GM18511 (cell line): ENCODE measurements at regions not wholly inside any gene's neighbourhood (a gene's known extent, or its start where the extent isn't known, plus 50 kb on each side); places are given as distances from the start of the nearest gene placed in this dataset.

ENCODE experiments used
- ATAC-seq: cut with Tn5 transposase; IDR thresholded peaks from one replicate; pipeline ENCODE4 v1.9.1; 2021; ENCODE audit warnings: mild to moderate bottlenecking, moderate library complexity; ENCODE audit not compliant: unreplicated experiment

- ATAC-seq = no peak
Measured at GRCh38 chr1:177848577-177848976, 121.3 kb downstream of the SEC16B start.

- no peak for ATAC-seq
Measured at GRCh38 chr1:177847843-177848242, 122.0 kb downstream of the SEC16B start.

GRCh38 chr1:177838907-177839485, 130.9 kb downstream of the SEC16B start:
- ATAC-seq = no peak

DNA sequence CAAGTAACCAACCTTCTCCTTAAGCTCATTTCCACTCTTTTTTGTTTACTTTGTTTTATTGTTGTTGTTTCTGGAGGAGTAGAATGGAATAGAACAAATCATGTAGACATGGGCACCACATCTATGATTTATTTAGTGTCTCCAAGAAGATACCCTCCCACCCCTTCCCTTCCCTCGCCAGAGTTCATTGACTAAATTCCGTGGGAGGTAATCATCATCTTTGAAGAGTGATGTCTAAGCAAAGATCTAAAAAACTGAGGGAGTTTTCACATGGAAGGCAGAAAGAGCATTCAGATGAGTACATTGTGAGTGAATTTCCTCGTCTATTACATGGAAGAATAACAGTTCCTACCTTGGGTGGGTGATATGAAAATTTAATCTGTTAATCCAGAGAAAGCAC, 136.2 kb downstream of the SEC16B start:
- no peak for ATAC-seq

- ATAC-seq = no peak
Measured at GRCh38 chr1:177830531-177831135, 139.2 kb downstream of the SEC16B start.

DNA sequence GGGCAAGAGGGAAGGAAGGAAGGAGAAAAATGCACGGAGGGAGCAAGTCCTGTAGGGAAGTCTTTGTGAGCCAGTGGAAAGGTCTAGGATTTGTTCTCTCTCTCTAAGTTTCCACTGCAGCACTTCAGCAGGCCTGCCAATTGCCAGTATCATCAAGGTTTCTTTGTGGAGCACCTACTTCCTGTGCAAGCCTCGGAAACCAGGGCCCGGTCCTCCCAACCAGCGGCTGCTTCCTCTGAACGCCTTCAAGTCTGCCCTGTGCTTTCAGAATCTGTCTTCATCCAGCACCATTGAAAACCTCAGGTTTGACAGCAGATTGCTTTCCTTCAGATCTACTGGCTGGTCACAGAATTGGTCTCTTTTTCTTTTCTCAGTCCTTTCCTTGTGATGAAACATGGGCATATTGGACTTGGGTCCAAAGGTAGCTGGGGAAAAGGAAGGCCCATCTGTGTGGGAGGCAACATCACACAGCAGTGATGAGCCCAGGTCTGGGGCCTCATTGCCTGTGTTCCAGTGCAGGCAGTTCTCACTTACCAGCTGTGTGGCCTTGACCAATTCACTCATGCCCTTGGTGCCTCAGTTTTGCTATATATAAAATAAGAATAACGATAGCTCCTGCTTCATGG, 144.5 kb downstream of the SEC16B start:
- ATAC-seq = peak; percentile 73

- peak; percentile 53 for ATAC-seq
Measured at GRCh38 chr1:177824508-177824982, 145.3 kb downstream of the SEC16B start.

- no peak for ATAC-seq
Measured at GRCh38 chr1:177820213-177820612, 149.6 kb downstream of the SEC16B start.

- peak; percentile 98 for ATAC-seq
Measured at GRCh38 chr1:177817937-177818875, 151.7 kb downstream of the SEC16B start.

GRCh38 chr1:177812650-177813049, 157.2 kb downstream of the SEC16B start:
- ATAC-seq = no peak

- ATAC-seq = no peak
Measured at GRCh38 chr1:177812144-177812543, 157.7 kb downstream of the SEC16B start.

DNA sequence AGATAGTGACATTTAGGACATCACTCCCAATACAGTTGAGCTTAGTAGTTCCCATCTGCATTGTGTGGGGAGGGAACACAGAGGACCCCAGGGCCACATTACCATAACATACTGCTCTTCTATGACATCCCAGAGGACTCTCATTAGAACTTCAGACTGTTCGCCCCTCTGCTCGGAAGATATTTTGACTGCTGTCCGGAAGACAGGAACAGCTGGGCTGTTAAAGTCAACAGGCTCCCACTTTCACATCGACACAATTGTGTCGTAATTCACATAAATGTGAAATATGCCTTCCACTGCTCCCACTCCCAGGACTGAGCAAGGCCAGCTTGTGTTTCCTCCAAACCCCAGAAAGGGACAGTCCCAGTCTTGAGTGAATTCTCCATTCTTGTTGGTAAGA, 158.4 kb downstream of the SEC16B start:
- no peak for ATAC-seq

- ATAC-seq = peak; percentile 97
Measured at GRCh38 chr1:177809819-177810218, 160.0 kb downstream of the SEC16B start.

DNA sequence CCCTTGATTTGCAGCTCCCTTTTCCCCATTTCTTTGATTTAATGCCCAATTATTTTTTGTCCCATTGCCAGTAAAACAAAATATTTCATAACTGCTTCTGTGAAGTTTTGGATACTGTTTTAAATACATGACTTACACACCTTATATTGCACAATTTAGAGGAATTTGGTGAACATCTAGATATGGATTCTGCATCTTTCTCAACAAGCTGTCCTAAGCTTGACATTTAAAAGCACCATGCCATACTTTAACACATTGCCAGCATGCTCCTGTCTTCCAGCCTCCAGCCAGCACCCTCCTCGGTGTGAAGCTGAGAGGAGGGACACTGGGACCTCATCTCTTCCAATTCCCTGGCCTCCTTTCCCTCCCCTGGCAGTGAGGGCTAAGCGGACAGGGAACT, 167.6 kb downstream of the SEC16B start:
- no peak for ATAC-seq

- ATAC-seq = no peak
Measured at GRCh38 chr1:177801790-177802189, 168.1 kb downstream of the SEC16B start.

GRCh38 chr1:177800400-177801088, 169.3 kb downstream of the SEC16B start:
- peak; percentile 77 for ATAC-seq

DNA sequence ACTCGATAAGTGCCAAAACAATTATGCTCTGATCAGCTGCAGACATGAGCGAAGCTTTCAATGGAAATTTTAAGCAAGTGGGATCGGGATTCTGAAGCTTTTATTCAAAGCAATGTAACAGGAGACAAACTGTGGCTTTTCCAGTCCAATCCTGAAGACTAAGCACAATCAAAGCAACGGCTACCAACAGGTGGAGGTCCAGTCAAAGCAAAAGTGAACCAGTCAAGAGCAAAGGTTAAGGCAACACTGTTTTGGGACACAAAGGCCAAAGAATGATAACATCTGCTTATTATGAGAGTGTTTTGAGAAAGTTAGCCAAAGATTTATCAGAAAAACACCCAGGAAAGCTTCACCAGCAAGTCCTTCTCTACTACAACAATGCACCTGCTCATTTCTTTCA, 170.1 kb downstream of the SEC16B start:
- ATAC-seq = no peak

DNA sequence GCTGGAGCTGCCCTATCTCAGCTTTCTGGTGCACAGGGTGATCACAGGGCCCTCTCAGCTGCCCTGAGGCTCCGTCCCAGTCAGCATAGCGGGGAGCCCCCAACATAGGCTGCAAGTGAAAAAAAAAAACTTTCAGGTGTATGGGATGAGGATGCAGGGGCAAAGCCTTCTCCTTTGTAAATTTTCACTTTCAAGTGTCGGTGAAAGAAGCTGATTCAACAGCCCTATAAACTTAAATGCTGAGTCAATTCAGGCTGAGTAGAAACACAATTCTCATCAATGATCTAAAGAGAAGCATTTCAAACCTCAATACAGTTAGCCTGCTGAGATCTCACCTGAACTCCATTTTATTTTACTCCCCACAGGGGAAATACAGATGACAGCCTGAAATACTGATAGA, 171.2 kb downstream of the SEC16B start:
- peak; percentile 40 for ATAC-seq

GRCh38 chr1:177796561-177796960, 173.3 kb downstream of the SEC16B start:
- no peak for ATAC-seq

DNA sequence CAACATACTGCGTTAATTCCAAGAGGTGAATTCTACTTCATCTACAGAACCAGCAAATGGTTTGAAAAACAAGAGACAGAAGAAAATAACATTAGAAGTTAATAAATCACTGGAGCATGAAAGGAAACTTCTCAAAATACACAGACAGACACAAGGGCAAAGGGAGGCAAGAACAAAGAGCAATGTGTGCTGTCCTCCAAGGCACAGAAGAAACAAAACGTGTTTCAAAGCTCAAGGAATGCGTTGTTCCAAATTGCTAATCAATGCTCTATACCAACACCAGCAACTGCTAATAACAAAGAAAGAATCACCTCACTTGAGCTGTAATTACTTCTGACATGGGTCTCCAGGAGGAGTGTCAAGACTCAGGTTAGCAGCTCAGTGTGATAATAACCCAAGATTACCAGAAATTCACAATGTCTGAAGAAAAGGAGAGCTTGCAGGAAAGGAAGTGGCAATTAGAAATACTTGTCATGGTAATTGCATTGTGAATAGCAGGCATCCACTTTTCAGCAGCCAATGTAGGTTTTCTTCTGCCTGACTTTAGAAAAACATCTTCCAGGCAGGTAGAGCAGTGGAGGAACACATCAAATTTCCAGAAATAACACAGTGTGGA, 175.4 kb downstream of the SEC16B start:
- peak; percentile 62 for ATAC-seq
